H1 (cell line): ENCODE measurements at regions not wholly inside any gene's neighbourhood (a gene's known extent, or its start where the extent isn't known, plus 50 kb on each side); places are given as distances from the start of the nearest gene placed in this dataset.

ENCODE experiments used
- CTCF ChIA-PET: fragments of 300-600 bp; sonication (Branson Sonifier 250); formaldehyde crosslinking; loops from one replicate; lab custom pipeline; 2021; ENCODE audit not compliant: partially characterized antibody; lab: Charles Lee
- POLR2A ChIA-PET: fragments of 300-600 bp; sonication (Branson Sonifier 250); formaldehyde crosslinking; loops from one replicate; lab custom pipeline; 2021; ENCODE audit warnings: inconsistent platforms; ENCODE audit not compliant: partially characterized antibody; lab: Charles Lee
- DNase-seq, 2 experiments: peaks; one replicate each; pipeline versions ENCODE4 v3.0.0 to v3.0.0-alpha.2; 2010 to 2022; ENCODE audit warnings: low spot score in 2 of 2, low read depth in 1 of 2, mixed read lengths in 1 of 2
- FAIRE-seq: peaks from 2 replicates; lab custom pipeline; 2011; peaks lifted over from hg19 to GRCh38; lab: Jason Lieb, UNC
- H2AFZ ChIP-seq: 2 replicates; pipeline ENCODE4 v1.8.1; 2012; ENCODE audit warnings: low read length, inconsistent platforms
- H2AK5ac ChIP-seq: 2 replicates; pipeline ENCODE4 v1.6.1; 2013; ENCODE audit warnings: low read depth, low read length
- H2BK120ac ChIP-seq: replicated peaks from 2 replicates; pipeline ENCODE3; 2013; ENCODE audit warnings: low read depth, low read length, inconsistent platforms
- H2BK12ac ChIP-seq: 2 replicates; pipeline ENCODE4 v1.6.1; 2013; ENCODE audit warnings: low read depth, low read length
- H2BK15ac ChIP-seq: 2 replicates; pipeline ENCODE4 v1.6.1; 2013; ENCODE audit warnings: low read length
- H2BK20ac ChIP-seq: 2 replicates; pipeline ENCODE4 v1.6.1; 2013; ENCODE audit warnings: low read length
- H2BK5ac ChIP-seq: 2 replicates; pipeline ENCODE4 v1.6.1; 2013; ENCODE audit warnings: low read depth, low read length
- H3K14ac ChIP-seq: 2 replicates; pipeline ENCODE4 v1.6.1; 2013; ENCODE audit warnings: inconsistent platforms; ENCODE audit not compliant: insufficient read length
- H3K18ac ChIP-seq: 2 replicates; pipeline ENCODE4 v1.6.1; 2013; ENCODE audit warnings: low read length; ENCODE audit errors: extremely low read depth
- H3K23ac ChIP-seq: 2 replicates; pipeline ENCODE4 v1.6.1; 2013; ENCODE audit warnings: inconsistent platforms; ENCODE audit not compliant: insufficient read length
- H3K23me2 ChIP-seq: 2 replicates; pipeline ENCODE4 v1.6.1; 2013; ENCODE audit warnings: low read depth, low read length
- H3K27ac ChIP-seq: 2 replicates; pipeline ENCODE4 v1.6.1; 2011; ENCODE audit warnings: low read depth, low read length, inconsistent platforms
- H3K27me3 ChIP-seq, 4 experiments: replicated peaks in 1 of 4; 1 replicate in 1 of 4; 2 replicates in 3 of 4; pipeline versions ENCODE4 v1.6.1 to v1.8.1; 2011 to 2013; ENCODE audit warnings: low read length in 3 of 4, mild to moderate bottlenecking in 3 of 4, inconsistent platforms in 2 of 4, mixed read lengths in 2 of 4, moderate library complexity in 1 of 4; ENCODE audit not compliant: control insufficient read depth in 3 of 4, insufficient read depth in 3 of 4; ENCODE audit errors: extremely low read depth in 1 of 4
- H3K36me3 ChIP-seq, 4 experiments: 2 replicates each; pipeline versions ENCODE4 v1.6.1 to v1.8.1; 2011 to 2013; ENCODE audit warnings: mild to moderate bottlenecking in 4 of 4, low read length in 3 of 4, moderate library complexity in 2 of 4, control low read depth in 1 of 4, inconsistent platforms in 1 of 4; ENCODE audit not compliant: insufficient read depth in 4 of 4, control insufficient read depth in 2 of 4
- H3K4ac ChIP-seq: replicated peaks from 2 replicates; pipeline ENCODE3; 2013; ENCODE audit warnings: low read length, low read depth, mixed read lengths, inconsistent platforms; ENCODE audit not compliant: insufficient read length
- H3K4me1 ChIP-seq, 4 experiments: replicated peaks in 1 of 4; 1 replicate in 1 of 4; 2 replicates in 3 of 4; pipeline versions ENCODE4 v1.6.1 to v1.8.1; 2011 to 2013; ENCODE audit warnings: low read length in 3 of 4, inconsistent platforms in 2 of 4, mixed read lengths in 1 of 4; ENCODE audit not compliant: insufficient read depth in 4 of 4, control insufficient read depth in 3 of 4
- H3K4me2 ChIP-seq, 2 experiments: 2 replicates each; pipeline versions ENCODE4 v1.6.1 to v1.8.1; 2011 to 2013; ENCODE audit warnings: low read depth in 2 of 2, low read length in 2 of 2, control low read depth in 1 of 2, inconsistent platforms in 1 of 2, mild to moderate bottlenecking in 1 of 2; ENCODE audit not compliant: insufficient read depth in 1 of 2
- H3K4me3 ChIP-seq, 4 experiments: fragments of 200-600, 300-600 bp in 1 of 4; sonication (generic), shearing (Covaris generic), sonication (Bioruptor Twin) in 1 of 4; 2 replicates each; pipeline versions ENCODE4 v1.5.1 to v1.8.1; 2011 to 2016; ENCODE audit warnings: low read length in 4 of 4, low read depth in 3 of 4, control low read depth in 2 of 4, inconsistent platforms in 2 of 4, mild to moderate bottlenecking in 2 of 4, mixed read lengths in 1 of 4, moderate library complexity in 1 of 4; ENCODE audit not compliant: insufficient read depth in 2 of 4; ENCODE audit errors: extremely low read depth in 1 of 4
- H3K56ac ChIP-seq: replicated peaks from 2 replicates; pipeline ENCODE3; 2013; ENCODE audit warnings: low read depth, mild to moderate bottlenecking, mixed read lengths, low read length, inconsistent platforms; ENCODE audit not compliant: insufficient read length
- H3K79me1 ChIP-seq: 2 replicates; pipeline ENCODE4 v1.6.1; 2013; ENCODE audit warnings: low read depth, low read length, control low read depth
- H3K79me2 ChIP-seq, 2 experiments: 2 replicates each; pipeline versions ENCODE4 v1.6.1 to v1.8.1; 2012 to 2013; ENCODE audit warnings: low read length in 2 of 2, mild to moderate bottlenecking in 2 of 2, inconsistent platforms in 1 of 2; ENCODE audit not compliant: insufficient read depth in 2 of 2, control insufficient read depth in 1 of 2
- H3K9ac ChIP-seq, 4 experiments: replicated peaks in 1 of 4; 1 replicate in 1 of 4; 2 replicates in 3 of 4; pipeline versions ENCODE4 v1.6.1 to v1.8.1; 2011 to 2013; ENCODE audit warnings: low read depth in 3 of 4, low read length in 3 of 4, control low read depth in 2 of 4, mild to moderate bottlenecking in 2 of 4, moderate library complexity in 2 of 4, inconsistent platforms in 1 of 4; ENCODE audit errors: extremely low read depth in 1 of 4
- H3K9me3 ChIP-seq, 2 experiments: 2 replicates each; pipeline versions ENCODE4 v1.6.1 to v1.8.1; 2012 to 2013; ENCODE audit warnings: mild to moderate bottlenecking in 2 of 2, moderate library complexity in 2 of 2, control low read depth in 1 of 2, inconsistent platforms in 1 of 2, low read depth in 1 of 2, low read length in 1 of 2, mixed read lengths in 1 of 2; ENCODE audit not compliant: insufficient read depth in 2 of 2
- H4K20me1 ChIP-seq, 2 experiments: replicated peaks in 1 of 2; 2 replicates each; pipeline versions ENCODE3 to v1.8.1; 2011 to 2013; ENCODE audit warnings: inconsistent platforms in 2 of 2, low read length in 2 of 2, mild to moderate bottlenecking in 1 of 2; ENCODE audit not compliant: insufficient read depth in 2 of 2, control insufficient read depth in 1 of 2
- H4K5ac ChIP-seq: 2 replicates; pipeline ENCODE4 v1.6.1; 2013; ENCODE audit warnings: low read length, low read depth, mixed read lengths, inconsistent platforms; ENCODE audit not compliant: insufficient read length
- H4K8ac ChIP-seq: 2 replicates; pipeline ENCODE4 v1.8.0; 2013; ENCODE audit warnings: mild to moderate bottlenecking, moderate library complexity, low read length, inconsistent platforms; ENCODE audit not compliant: insufficient read depth; ENCODE audit errors: extremely low read depth
- H4K91ac ChIP-seq: replicated peaks from 2 replicates; pipeline ENCODE3; 2013; ENCODE audit warnings: low read length, mixed read lengths, inconsistent platforms; ENCODE audit not compliant: insufficient read length
- ASH2L ChIP-seq: fragments of 200-600, 300-600 bp; sonication (generic); IDR thresholded peaks from one replicate; pipeline ENCODE4 v1.7.1; 2017; ENCODE audit warnings: low read length
- CHD2 ChIP-seq: IDR thresholded peaks from 2 replicates; pipeline ENCODE4 v1.6.1; 2012; ENCODE audit warnings: low read length, improper control_type of control experiment
- CREB1 ChIP-seq: IDR thresholded peaks from 2 replicates; pipeline ENCODE4 v1.6.1; 2012; ENCODE audit warnings: inconsistent platforms
- CTCF ChIP-seq, 3 experiments: IDR thresholded peaks; 1 replicate in 2 of 3; 2 replicates in 1 of 3; pipeline versions ENCODE4 v1.5.1 to v1.6.1; 2011; ENCODE audit warnings: low read length in 3 of 3, mild to moderate bottlenecking in 3 of 3, inconsistent platforms in 2 of 3, low read depth in 1 of 3, moderate library complexity in 1 of 3; ENCODE audit not compliant: insufficient read depth in 1 of 3; ENCODE audit errors: control extremely low read depth in 1 of 3
- EP300 ChIP-seq, 2 experiments: IDR thresholded peaks; 1 replicate in 1 of 2; 2 replicates in 1 of 2; pipeline ENCODE4 v1.6.1; 2011 to 2012; ENCODE audit warnings: low read depth in 2 of 2, low read length in 2 of 2, mild to moderate bottlenecking in 2 of 2, borderline replicate concordance in 1 of 2, inconsistent platforms in 1 of 2, moderate library complexity in 1 of 2
- EZH2 ChIP-seq: fragments of 200-600 bp; sonication (generic); IDR thresholded peaks from 2 replicates; pipeline ENCODE4 v1.7.1; 2012; ENCODE audit warnings: low read depth, mild to moderate bottlenecking, moderate library complexity, low read length, inconsistent platforms; ENCODE audit not compliant: severe bottlenecking
- GABPA ChIP-seq: IDR thresholded peaks from 2 replicates; pipeline ENCODE4 v1.6.1; 2011; ENCODE audit warnings: mild to moderate bottlenecking, low read length, moderate library complexity, borderline replicate concordance; ENCODE audit not compliant: insufficient read depth
- RBBP5 ChIP-seq: IDR thresholded peaks from 2 replicates; pipeline ENCODE4 v1.7.1; 2012; ENCODE audit warnings: low read depth, mild to moderate bottlenecking, inconsistent platforms, low read length, moderate library complexity, borderline replicate concordance
- RXRA ChIP-seq: IDR thresholded peaks from 2 replicates; pipeline ENCODE4 v1.6.1; 2011; ENCODE audit warnings: low read depth, mild to moderate bottlenecking, low read length, moderate library complexity; ENCODE audit not compliant: insufficient read depth
- SP4 ChIP-seq: IDR thresholded peaks from 2 replicates; pipeline ENCODE4 v1.6.1; 2012; ENCODE audit warnings: low read length, inconsistent platforms
- TAF7 ChIP-seq: optimal IDR thresholded peaks from 2 replicates; pipeline ENCODE3; 2011; ENCODE audit warnings: low read depth, mild to moderate bottlenecking, inconsistent platforms, low read length, moderate library complexity, borderline replicate concordance
- TBP ChIP-seq: IDR thresholded peaks from 2 replicates; pipeline ENCODE4 v1.6.1; 2011; ENCODE audit warnings: low read depth, low read length, improper control_type of control experiment
- WGBS, 2 experiments: shearing (Covaris generic) in 1 of 2; methylation state at CpG; one replicate each; pipeline versions ENCODE4 v1.1.6 to v1.1.7; 2013 to 2015; ENCODE audit warnings: low lambda C conversion rate in 2 of 2, mixed read lengths in 2 of 2, inconsistent platforms in 1 of 2, low coverage in 1 of 2, missing lambda C conversion rate in 1 of 2; ENCODE audit not compliant: insufficient replicate concordance in 2 of 2, insufficient coverage in 1 of 2, insufficient read length in 1 of 2; ENCODE audit errors: extremely low coverage in 1 of 2, missing lambda C conversion rate in 1 of 2; 5-methylcytosine and 5-hydroxymethylcytosine counted together

GRCh38 chr7:79820387-79820786 is 314.2 kb upstream of the GNAI1 start:
- no peak overlapping the region for H3K18ac ChIP-seq
- no peak overlapping the region for H4K8ac ChIP-seq
- no peaks in the 10 kb centered on the region for H3K23me2 ChIP-seq
- H3K79me2 ChIP-seq: no peaks in the 10 kb centered on the region
- no peaks in the 10 kb centered on the region for H4K20me1 ChIP-seq
- no peak overlapping the region for H2AK5ac ChIP-seq
- DNase-seq (no peak), FAIRE-seq (no peak)
- H3K27ac ChIP-seq: no peak overlapping the region
- H3K79me1 ChIP-seq: no peaks in the 10 kb centered on the region
- H3K4me2 ChIP-seq: no peak overlapping the region
- no peak overlapping the region for H2BK12ac ChIP-seq
- H3K36me3 ChIP-seq: no peaks in the 10 kb centered on the region
- H3K4ac ChIP-seq: no peak overlapping the region
- H3K27me3 ChIP-seq: no peaks in the 10 kb centered on the region
- no peak overlapping the region for H2BK15ac ChIP-seq
- H2BK20ac ChIP-seq: no peak overlapping the region
- no peak overlapping the region for H3K4me3 ChIP-seq
- H4K91ac ChIP-seq: no peak overlapping the region
- H3K9me3 ChIP-seq: no peaks in the 10 kb centered on the region
- no peak overlapping the region for H2BK5ac ChIP-seq
- no peak overlapping the region for H4K5ac ChIP-seq
- H2AFZ ChIP-seq: peak overlapping the region; percentile 82; the same call in 1 of the 2 replicates
- ChIA-PET CTCF (interaction anchor here (0.7 to 1.0 kb wide), 2 partner anchors 11 to 26 kb away, joined by 3 read pairs; no protein-coding TSS in a partner anchor), POLR2A (no interaction called here)
- H3K23ac ChIP-seq: no peak overlapping the region
- H3K9ac ChIP-seq: no peak overlapping the region
- 86% methylated on average over 6 of the region's 6 CpGs; no CpG with 5 or more reads in 1 of the 2 experiments for WGBS, 2 experiments
- H3K4me1 ChIP-seq: no peaks in the 10 kb centered on the region
- no peak overlapping the region for H3K14ac ChIP-seq
- no peak overlapping the region for H3K56ac ChIP-seq
- H2BK120ac ChIP-seq: no peak overlapping the region
- no peak for TF ChIP-seq GABPA
- no peak for TF ChIP-seq TAF7
- no peak for TF ChIP-seq EP300 (IDR thresholded peaks at IDR 0.05; ENCODE audit: borderline replicate concordance in 1 of 2, low read depth in 2 of 2, low read length in 2 of 2)
- TF ChIP-seq SP4: no peak
- TF ChIP-seq RBBP5: no peak
- no peak for TF ChIP-seq TBP
- no peak for TF ChIP-seq CTCF (IDR thresholded peaks at IDR 0.05; ENCODE audit: control extremely low read depth in 1 of 3, insufficient read depth in 1 of 3, low read depth in 1 of 3, low read length in 3 of 3)
- no peak for TF ChIP-seq EZH2
- TF ChIP-seq CREB1: no peak
- no peak for TF ChIP-seq RXRA
- no peak for TF ChIP-seq CHD2
- no peak for TF ChIP-seq ASH2L
